ENCODE measurements at regions not wholly inside any gene's neighbourhood (a gene's known extent, or its start where the extent isn't known, plus 50 kb on each side); places are given as distances from the start of the nearest gene placed in this dataset.
A peak's percentile ranks its signal among the peaks of the same experiment; 100 is the strongest.

DNA sequence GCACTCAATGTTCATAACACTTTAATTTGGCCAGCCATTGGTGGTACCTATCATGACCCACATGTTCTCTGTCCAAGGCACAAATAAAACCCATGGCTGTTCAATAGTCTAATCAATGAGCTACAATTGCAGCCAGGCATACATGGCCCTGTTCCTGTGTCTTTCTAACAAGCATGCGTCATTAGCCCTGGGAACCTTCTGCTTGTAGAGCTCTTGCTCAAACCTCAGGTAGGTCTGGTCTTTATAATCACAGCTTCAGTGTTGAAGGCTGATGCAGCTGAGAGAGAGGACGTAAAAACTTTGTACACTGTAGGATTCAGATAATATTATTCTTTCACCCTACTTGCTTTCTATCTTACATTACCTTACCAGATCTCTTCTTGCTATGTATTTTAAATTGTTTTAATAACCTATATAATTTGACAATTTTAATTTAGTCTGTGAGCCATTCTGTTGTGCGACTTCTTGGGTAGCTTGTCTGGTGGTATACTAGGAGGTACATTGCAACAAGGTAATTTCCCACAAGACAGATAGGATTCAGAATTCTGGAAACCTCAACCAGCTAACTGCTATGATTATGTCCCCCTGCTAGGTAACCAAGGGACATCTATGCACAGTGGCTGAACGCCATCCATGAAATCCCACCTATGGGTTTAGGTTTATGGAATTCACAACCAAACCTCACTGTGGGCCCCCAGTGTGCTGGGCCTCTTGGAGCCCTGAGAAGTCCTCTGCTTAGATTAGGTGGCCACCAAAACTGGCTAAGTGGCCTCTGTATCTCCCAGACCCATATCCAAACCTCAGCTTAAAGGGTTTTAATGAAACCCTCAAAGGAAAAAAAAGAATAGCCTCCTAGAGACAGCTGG, 55.4 kb upstream of the RIPOR2 start:
- H3K4me3 ChIP-seq (ENCODE audit: low read depth in 1 of 2, low read length in 2 of 2), result no peak overlapping the region
- peak overlapping the region; percentile 38; the same call in 1 of the 2 replicates for H3K27ac ChIP-seq (ENCODE audit: low read length)
- peaks cover 2% of the 10 kb centered on the region; the same call in 1 of the 2 replicates for H3K79me2 ChIP-seq (ENCODE audit: insufficient read depth, low read length)
- ATAC-seq (ENCODE audit: insufficient read depth, low read depth) (no peak; the same call in 2 of the 3 replicates), DNase-seq (no peak)
- H3K4me2 ChIP-seq (ENCODE audit: insufficient read depth, low read length), result no peak overlapping the region
- no peak for TF ChIP-seq EZH2 (IDR thresholded peaks at IDR 0.05; ENCODE audit: borderline replicate concordance, low read depth, low read length, severe bottlenecking)
- TF ChIP-seq, protein P1, sequence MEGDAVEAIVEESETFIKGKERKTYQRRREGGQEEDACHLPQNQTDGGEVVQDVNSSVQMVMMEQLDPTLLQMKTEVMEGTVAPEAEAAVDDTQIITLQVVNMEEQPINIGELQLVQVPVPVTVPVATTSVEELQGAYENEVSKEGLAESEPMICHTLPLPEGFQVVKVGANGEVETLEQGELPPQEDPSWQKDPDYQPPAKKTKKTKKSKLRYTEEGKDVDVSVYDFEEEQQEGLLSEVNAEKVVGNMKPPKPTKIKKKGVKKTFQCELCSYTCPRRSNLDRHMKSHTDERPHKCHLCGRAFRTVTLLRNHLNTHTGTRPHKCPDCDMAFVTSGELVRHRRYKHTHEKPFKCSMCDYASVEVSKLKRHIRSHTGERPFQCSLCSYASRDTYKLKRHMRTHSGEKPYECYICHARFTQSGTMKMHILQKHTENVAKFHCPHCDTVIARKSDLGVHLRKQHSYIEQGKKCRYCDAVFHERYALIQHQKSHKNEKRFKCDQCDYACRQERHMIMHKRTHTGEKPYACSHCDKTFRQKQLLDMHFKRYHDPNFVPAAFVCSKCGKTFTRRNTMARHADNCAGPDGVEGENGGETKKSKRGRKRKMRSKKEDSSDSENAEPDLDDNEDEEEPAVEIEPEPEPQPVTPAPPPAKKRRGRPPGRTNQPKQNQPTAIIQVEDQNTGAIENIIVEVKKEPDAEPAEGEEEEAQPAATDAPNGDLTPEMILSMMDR (IDR thresholded peaks at IDR 0.05; ENCODE audit: borderline replicate concordance, extremely low read depth, low read length, poor library complexity, severe bottlenecking), result no peak
- no peaks in the 10 kb centered on the region for H3K27me3 ChIP-seq (ENCODE audit: insufficient read depth, low read length, poor library complexity)
- H2AFZ ChIP-seq (ENCODE audit: low read depth, low read length), result no peak overlapping the region
- peaks cover 2% of the 10 kb centered on the region for H3K9me3 ChIP-seq (ENCODE audit: insufficient read depth, low read length, severe bottlenecking)
- H3K9ac ChIP-seq (ENCODE audit: low read depth, low read length), result no peak overlapping the region
- H3K4me1 ChIP-seq (ENCODE audit: insufficient read depth, low read length), result peaks cover 7% of the 10 kb centered on the region
- H4K20me1 ChIP-seq (ENCODE audit: insufficient read depth, low read length), result no peaks in the 10 kb centered on the region
- peaks cover 4% of the 10 kb centered on the region; the same call in 1 of the 2 replicates for H3K36me3 ChIP-seq (ENCODE audit: insufficient read depth, low read length)

DNA sequence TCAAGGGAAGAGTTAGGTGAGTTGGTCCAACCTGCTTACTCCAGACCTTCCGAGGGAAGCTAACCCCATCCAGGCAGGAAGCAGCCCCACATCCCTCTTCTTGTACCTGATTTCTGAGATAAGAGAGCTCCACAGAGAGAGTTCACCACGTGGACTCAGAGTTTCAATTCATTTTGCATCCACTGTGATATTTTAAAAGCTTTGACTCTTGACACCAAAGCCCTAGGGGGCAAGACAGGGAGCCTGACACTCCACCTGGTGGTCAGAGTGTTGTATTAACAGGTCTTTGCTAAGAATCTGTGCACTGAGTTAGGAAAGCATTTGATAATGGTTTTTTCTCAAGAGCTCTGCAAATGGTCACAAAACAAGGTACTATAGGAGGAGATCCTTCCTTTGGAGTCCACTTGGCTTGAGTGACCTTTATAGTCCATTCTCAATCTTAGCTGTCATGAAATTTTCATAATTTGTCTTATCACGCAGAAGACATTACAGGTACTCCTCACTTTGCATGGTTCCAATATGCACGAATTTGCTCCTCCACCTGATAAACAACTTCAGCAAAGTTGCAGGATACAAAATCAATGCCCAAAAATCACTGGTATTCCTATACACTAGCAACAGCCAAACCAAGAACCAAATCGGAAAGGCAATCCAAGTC, 56.2 kb upstream of the RIPOR2 start:
- no peak for TF ChIP-seq EZH2 (IDR thresholded peaks at IDR 0.05; ENCODE audit: borderline replicate concordance, low read depth, low read length, severe bottlenecking)
- TF ChIP-seq, protein P1 (IDR thresholded peaks at IDR 0.05; ENCODE audit: borderline replicate concordance, extremely low read depth, low read length, poor library complexity, severe bottlenecking), result peak; percentile 89
- H3K4me3 ChIP-seq (ENCODE audit: low read depth in 1 of 2, low read length in 2 of 2), result no peak overlapping the region
- peaks cover 2% of the 10 kb centered on the region for H3K9me3 ChIP-seq (ENCODE audit: insufficient read depth, low read length, severe bottlenecking)
- H3K36me3 ChIP-seq (ENCODE audit: insufficient read depth, low read length), result peaks cover 4% of the 10 kb centered on the region; the same call in 1 of the 2 replicates
- H3K9ac ChIP-seq (ENCODE audit: low read depth, low read length), result no peak overlapping the region
- H3K4me1 ChIP-seq (ENCODE audit: insufficient read depth, low read length), result peaks cover 14% of the 10 kb centered on the region
- peaks cover 2% of the 10 kb centered on the region; the same call in 1 of the 2 replicates for H3K79me2 ChIP-seq (ENCODE audit: insufficient read depth, low read length)
- DNase-seq (peak; percentile 72), ATAC-seq (ENCODE audit: insufficient read depth, low read depth) (peak; percentile 95)
- H3K27ac ChIP-seq (ENCODE audit: low read length), result peak overlapping the region; percentile 38; the same call in 1 of the 2 replicates
- H2AFZ ChIP-seq (ENCODE audit: low read depth, low read length), result no peak overlapping the region
- no peaks in the 10 kb centered on the region for H4K20me1 ChIP-seq (ENCODE audit: insufficient read depth, low read length)
- no peaks in the 10 kb centered on the region for H3K27me3 ChIP-seq (ENCODE audit: insufficient read depth, low read length, poor library complexity)
- no peak overlapping the region for H3K4me2 ChIP-seq (ENCODE audit: insufficient read depth, low read length)

DNA sequence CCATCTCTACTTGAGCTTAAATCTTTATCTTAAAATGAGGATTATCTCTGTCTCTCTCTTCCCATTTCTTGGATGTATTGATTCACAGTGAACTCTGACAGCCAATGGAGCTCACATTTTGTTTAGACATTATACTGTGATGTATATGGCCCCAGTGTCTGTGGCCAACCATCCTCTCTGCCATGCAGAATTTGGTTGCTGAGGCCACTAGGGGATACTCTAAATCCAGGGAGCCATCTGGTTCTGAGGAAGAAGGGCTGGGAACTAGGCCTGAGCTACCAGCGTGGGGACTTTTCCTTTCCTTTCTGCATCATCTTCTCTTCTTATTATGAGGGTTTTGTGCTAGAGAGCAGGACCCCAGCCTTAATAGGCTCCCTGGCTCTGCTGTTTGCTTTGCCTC, 59.1 kb upstream of the RIPOR2 start:
- H2AFZ ChIP-seq (ENCODE audit: low read depth, low read length), result no peak overlapping the region
- DNase-seq (no peak), ATAC-seq (ENCODE audit: insufficient read depth, low read depth) (no peak)
- TF ChIP-seq, protein P1 (IDR thresholded peaks at IDR 0.05; ENCODE audit: borderline replicate concordance, extremely low read depth, low read length, poor library complexity, severe bottlenecking), result no peak
- no peak for TF ChIP-seq EZH2 (IDR thresholded peaks at IDR 0.05; ENCODE audit: borderline replicate concordance, low read depth, low read length, severe bottlenecking)
- H3K4me2 ChIP-seq (ENCODE audit: insufficient read depth, low read length), result no peak overlapping the region
- no peaks in the 10 kb centered on the region; the same call in 1 of the 2 replicates for H3K36me3 ChIP-seq (ENCODE audit: insufficient read depth, low read length)
- H3K9me3 ChIP-seq (ENCODE audit: insufficient read depth, low read length, severe bottlenecking), result no peaks in the 10 kb centered on the region
- H3K79me2 ChIP-seq (ENCODE audit: insufficient read depth, low read length), result peaks cover 2% of the 10 kb centered on the region; the same call in 1 of the 2 replicates
- no peak overlapping the region for H3K9ac ChIP-seq (ENCODE audit: low read depth, low read length)
- no peak overlapping the region for H3K4me3 ChIP-seq (ENCODE audit: low read depth in 1 of 2, low read length in 2 of 2)
- no peaks in the 10 kb centered on the region for H3K27me3 ChIP-seq (ENCODE audit: insufficient read depth, low read length, poor library complexity)
- peaks cover 24% of the 10 kb centered on the region for H3K4me1 ChIP-seq (ENCODE audit: insufficient read depth, low read length)
- no peaks in the 10 kb centered on the region for H4K20me1 ChIP-seq (ENCODE audit: insufficient read depth, low read length)
- no peak overlapping the region for H3K27ac ChIP-seq (ENCODE audit: low read length)

Data from DND-41 (cell line).